ENCODE measurements at regions not wholly inside any gene's neighbourhood (a gene's known extent, or its start where the extent isn't known, plus 50 kb on each side); places are given as distances from the start of the nearest gene placed in this dataset.

DNA sequence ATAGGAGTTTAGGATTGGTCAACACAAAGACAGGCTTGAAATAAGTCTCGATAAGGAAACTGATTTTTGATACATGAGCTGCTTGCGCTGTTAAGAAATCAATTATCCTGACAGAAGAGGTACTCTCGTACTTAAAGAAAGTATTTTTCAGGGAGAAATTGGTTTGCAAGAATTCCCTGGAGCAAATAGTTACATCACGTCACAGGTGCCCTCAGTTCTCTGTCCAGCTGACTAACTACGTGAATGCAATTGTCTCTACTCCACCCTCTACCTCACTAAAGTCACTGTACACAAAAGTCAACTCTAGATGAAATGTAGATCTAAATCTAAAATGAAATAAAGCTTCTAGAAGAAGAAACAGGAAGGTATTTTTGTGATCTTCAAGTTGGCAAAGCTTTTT lies 130.6 kb upstream of the KCNJ16 start:
- Histone ChIP-seq H3K27me3 (no peaks in the 10 kb centered on the region), H3K4me1 (no peaks in the 10 kb centered on the region), H3K36me3 (no peaks in the 10 kb centered on the region), H3K9me3 (no peaks in the 10 kb centered on the region), H3K4me3 (no peak overlapping the region), H3K27ac (no peak overlapping the region)
- WGBS, 2 donors, result 87 to 92% methylated on average over 5 of the region's 5 CpGs
- DNase-seq, result no peak
- no peak for ATAC-seq (ENCODE audit: low FRiP score in 2 of 2)
- TF ChIP-seq EP300 (IDR thresholded peaks at IDR 0.05) (no peak), POLR2A (IDR thresholded peaks at IDR 0.05) (no peak), POLR2AphosphoS5 (IDR thresholded peaks at IDR 0.05) (no peak)
- TF ChIP-seq, protein P1, sequence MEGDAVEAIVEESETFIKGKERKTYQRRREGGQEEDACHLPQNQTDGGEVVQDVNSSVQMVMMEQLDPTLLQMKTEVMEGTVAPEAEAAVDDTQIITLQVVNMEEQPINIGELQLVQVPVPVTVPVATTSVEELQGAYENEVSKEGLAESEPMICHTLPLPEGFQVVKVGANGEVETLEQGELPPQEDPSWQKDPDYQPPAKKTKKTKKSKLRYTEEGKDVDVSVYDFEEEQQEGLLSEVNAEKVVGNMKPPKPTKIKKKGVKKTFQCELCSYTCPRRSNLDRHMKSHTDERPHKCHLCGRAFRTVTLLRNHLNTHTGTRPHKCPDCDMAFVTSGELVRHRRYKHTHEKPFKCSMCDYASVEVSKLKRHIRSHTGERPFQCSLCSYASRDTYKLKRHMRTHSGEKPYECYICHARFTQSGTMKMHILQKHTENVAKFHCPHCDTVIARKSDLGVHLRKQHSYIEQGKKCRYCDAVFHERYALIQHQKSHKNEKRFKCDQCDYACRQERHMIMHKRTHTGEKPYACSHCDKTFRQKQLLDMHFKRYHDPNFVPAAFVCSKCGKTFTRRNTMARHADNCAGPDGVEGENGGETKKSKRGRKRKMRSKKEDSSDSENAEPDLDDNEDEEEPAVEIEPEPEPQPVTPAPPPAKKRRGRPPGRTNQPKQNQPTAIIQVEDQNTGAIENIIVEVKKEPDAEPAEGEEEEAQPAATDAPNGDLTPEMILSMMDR (IDR thresholded peaks at IDR 0.05), result no peak

DNA sequence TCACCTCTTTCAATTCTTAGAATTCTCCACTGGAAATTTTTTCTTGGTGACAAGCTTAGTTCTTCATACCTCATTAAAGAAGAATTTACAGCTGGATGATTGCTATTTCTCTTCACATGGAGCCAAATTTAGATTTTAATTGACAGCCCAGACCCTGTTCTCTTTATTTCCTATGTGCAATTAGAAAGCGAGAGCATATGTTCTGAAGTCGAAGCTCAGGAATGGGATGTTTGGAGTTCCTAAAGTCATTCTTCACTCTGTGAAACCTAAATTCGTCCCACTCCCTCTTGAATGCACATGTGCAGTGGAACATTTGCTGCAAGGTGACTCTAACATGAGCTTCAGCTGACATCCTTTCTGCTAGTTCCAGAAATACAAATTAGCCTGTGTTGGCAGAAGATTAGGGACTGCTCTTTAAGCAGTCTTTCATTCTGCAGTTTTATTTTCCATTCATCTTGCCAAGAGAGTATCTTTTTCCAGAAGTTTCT lies 129.3 kb upstream of the KCNJ16 start:
- Histone ChIP-seq H3K36me3 (no peaks in the 10 kb centered on the region), H3K27ac (no peak overlapping the region), H3K4me1 (no peaks in the 10 kb centered on the region), H3K9me3 (no peaks in the 10 kb centered on the region), H3K27me3 (no peaks in the 10 kb centered on the region), H3K4me3 (no peak overlapping the region)
- no peak for TF ChIP-seq EP300 (IDR thresholded peaks at IDR 0.05)
- TF ChIP-seq, protein P1 (IDR thresholded peaks at IDR 0.05), result no peak
- TF ChIP-seq POLR2AphosphoS5 (IDR thresholded peaks at IDR 0.05), result no peak
- no peak for TF ChIP-seq POLR2A (IDR thresholded peaks at IDR 0.05)
- DNase-seq (no peak), ATAC-seq (ENCODE audit: low FRiP score in 2 of 2) (no peak)
- WGBS, 2 donors, result 53 to 70% methylated on average over 3 of the region's 3 CpGs

DNA sequence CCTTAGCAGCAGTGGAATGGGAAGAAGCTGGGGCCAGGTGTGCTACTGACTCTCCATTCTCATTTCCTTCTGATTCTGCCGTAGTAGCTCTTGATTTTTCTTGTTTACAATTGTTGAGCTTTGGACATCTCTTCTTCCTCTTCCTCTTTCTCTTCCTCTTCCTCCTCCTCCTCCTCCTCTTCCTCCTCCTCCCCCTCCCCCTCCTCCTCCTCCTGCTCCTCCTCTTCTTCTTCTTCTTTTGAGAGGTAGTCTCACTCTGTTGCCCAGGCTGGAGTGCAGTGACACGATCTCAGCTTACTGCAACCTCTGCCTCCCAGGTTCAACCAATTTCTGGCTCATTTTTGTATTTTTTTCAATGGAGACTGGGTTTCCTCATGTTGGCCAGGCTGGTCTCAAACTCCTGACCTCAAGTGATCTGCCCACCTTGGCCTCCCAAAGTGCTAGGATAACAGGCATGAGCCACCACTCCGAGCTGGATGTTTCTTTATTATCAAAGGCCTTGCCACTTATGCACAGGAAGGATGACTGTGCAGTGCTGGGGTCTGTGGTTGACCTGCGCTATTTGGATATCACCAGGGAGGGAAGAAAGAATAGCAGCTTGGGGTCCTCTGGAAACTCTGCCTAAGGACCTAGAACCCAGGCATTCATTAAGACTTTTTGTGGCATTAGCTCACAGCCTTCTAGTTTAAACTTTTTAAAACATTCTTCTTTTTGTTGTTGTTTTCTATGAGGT lies 127.8 kb upstream of the KCNJ16 start:
- no peak overlapping the region for H3K27ac ChIP-seq
- ATAC-seq (ENCODE audit: low FRiP score in 2 of 2) (no peak), DNase-seq (no peak)
- H3K4me3 ChIP-seq, result no peak overlapping the region
- H3K9me3 ChIP-seq, result no peaks in the 10 kb centered on the region
- H3K36me3 ChIP-seq, result no peaks in the 10 kb centered on the region
- no peaks in the 10 kb centered on the region for H3K4me1 ChIP-seq
- TF ChIP-seq POLR2AphosphoS5 (IDR thresholded peaks at IDR 0.05) (no peak), EP300 (IDR thresholded peaks at IDR 0.05) (no peak), POLR2A (IDR thresholded peaks at IDR 0.05) (no peak)
- TF ChIP-seq, protein P1 (IDR thresholded peaks at IDR 0.05), result no peak
- no peaks in the 10 kb centered on the region for H3K27me3 ChIP-seq
- 70 to 74% methylated on average over 4 of the region's 4 CpGs for WGBS, 2 donors

DNA sequence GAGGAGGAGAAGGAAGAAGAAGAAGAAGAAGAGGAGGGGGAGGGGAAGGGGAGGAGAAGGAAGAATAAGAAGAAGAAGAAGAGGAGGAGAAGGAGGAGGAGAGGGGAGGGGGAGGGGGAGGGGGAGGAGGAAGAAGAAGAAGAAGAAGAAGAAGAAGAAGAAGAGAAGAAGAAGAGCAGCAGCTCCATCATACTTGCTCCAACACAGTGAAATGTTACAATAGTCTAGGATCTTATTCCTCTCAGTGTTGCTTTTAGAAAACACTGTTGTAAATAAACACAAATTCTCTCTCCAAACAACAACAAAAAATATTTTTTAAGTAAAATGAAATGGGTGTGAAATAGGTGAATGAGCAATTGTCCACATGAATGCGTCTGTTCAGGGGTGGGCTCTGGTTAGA lies 126.6 kb upstream of the KCNJ16 start:
- H3K27ac ChIP-seq, result no peak overlapping the region
- no peak for ATAC-seq (ENCODE audit: low FRiP score in 2 of 2)
- DNase-seq, result no peak
- TF ChIP-seq POLR2AphosphoS5 (IDR thresholded peaks at IDR 0.05) (no peak), POLR2A (IDR thresholded peaks at IDR 0.05) (no peak), EP300 (IDR thresholded peaks at IDR 0.05) (no peak)
- TF ChIP-seq, protein P1 (IDR thresholded peaks at IDR 0.05), result no peak
- H3K36me3 ChIP-seq, result no peaks in the 10 kb centered on the region
- no peaks in the 10 kb centered on the region for H3K27me3 ChIP-seq
- no peaks in the 10 kb centered on the region for H3K9me3 ChIP-seq
- H3K4me1 ChIP-seq, result no peaks in the 10 kb centered on the region
- H3K4me3 ChIP-seq, result no peak overlapping the region
- WGBS, 2 donors, result 88 to 89% methylated on average over 1 of the region's 1 CpG

DNA sequence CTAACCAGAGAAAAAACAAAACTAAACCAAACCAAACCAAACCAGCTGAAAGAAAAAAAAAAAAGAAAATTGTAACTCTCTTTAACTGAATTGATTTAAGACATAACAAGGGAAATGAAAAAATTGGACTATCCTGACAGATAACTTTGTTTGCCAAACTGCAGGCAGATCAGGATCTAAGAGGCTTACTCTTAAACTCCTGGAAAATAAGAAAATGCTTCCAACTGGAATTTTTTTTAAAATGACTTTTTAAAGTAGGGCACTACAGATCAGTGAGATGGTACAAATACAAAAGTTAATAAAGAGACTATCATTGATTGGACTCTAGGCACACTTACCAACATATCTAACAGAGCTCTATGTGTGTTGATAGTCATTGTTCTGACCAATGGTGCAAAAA lies 125.5 kb upstream of the KCNJ16 start:
- H3K4me3 ChIP-seq, result no peak overlapping the region
- H3K36me3 ChIP-seq, result no peaks in the 10 kb centered on the region
- no peak for TF ChIP-seq EP300 (IDR thresholded peaks at IDR 0.05)
- no peak for TF ChIP-seq POLR2AphosphoS5 (IDR thresholded peaks at IDR 0.05)
- TF ChIP-seq, protein P1 (IDR thresholded peaks at IDR 0.05), result no peak
- TF ChIP-seq POLR2A (IDR thresholded peaks at IDR 0.05), result no peak
- H3K27me3 ChIP-seq, result no peaks in the 10 kb centered on the region
- H3K27ac ChIP-seq, result no peak overlapping the region
- H3K4me1 ChIP-seq, result no peaks in the 10 kb centered on the region
- DNase-seq (no peak), ATAC-seq (ENCODE audit: low FRiP score in 2 of 2) (no peak)
- H3K9me3 ChIP-seq, result no peaks in the 10 kb centered on the region

Data from upper lobe of left lung (tissue), 6 donors.